GM18520 (cell line): ENCODE measurements at regions not wholly inside any gene's neighbourhood (a gene's known extent, or its start where the extent isn't known, plus 50 kb on each side); places are given as distances from the start of the nearest gene placed in this dataset.

Source experiments
- ATAC-seq: cut with Tn5 transposase; IDR thresholded peaks from one replicate; pipeline ENCODE4 v1.9.1; 2021; ENCODE audit not compliant: unreplicated experiment

DNA sequence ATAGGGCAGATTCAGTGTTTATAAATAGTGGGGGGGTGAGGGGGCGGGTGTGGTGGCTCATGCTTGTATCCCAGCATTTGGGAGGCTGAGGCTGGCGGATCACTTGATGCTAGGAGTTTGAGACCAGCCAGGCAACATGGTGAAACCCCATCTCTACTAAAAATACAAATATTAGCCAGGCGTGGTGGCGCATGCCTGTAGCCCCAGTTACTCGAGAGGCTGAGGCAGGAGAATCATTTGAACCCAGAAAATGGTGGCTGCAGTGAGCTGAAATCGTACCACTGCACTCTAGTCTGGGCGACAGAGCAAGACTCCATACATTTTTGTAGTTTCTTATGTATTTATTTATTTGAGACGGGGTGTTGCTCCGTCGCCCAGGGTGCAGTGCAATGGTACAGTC, 109.0 kb upstream of the ZNF217 start:
- no peak for ATAC-seq

DNA sequence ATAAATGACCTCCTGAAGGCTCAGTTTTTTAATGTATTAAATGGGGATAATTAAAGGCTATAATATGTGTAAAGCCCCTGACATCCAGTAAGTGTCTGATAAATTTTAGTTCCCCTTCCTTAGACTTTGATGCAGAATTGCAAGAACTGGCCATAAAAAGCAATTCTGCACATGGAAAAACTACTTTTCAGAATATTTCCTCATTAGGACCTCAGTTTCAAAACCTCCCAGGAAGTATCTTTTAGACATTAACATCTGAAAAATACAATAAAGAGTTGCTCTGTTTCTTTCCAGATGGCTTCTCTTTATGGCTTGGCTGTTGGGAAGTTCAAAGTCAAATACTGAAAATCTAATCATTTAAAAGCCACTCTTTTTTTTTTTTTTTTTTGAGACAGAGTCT, 106.3 kb upstream of the ZNF217 start:
- ATAC-seq: no peak

DNA sequence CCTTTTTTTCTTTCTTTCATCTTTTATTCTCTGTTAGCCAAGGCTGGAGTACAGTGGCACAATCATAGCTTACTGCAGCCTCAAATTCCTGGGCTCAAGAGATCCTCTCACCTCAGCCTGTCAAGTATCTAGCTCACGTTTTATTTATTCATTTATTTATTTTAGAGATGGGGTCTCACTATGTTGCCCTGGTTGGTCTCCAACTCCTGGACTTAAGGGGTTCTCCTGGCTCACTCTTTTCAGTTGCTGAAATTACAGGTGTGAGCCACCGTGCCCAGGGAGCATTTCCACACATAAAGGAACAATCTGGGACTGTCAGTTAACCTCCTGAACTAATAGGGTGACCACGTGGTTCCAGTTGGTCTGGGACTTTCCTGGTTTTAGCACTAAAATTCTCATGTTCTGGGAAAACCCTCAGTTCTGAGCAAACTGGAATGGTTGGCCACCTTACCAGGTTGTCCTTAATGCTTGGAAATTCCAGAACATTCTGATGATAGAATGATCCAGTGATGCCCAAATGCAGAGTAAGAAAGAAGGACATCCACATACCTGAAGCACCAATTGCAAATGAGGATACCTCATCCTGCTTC, 105.5 kb upstream of the ZNF217 start:
- ATAC-seq: no peak

DNA sequence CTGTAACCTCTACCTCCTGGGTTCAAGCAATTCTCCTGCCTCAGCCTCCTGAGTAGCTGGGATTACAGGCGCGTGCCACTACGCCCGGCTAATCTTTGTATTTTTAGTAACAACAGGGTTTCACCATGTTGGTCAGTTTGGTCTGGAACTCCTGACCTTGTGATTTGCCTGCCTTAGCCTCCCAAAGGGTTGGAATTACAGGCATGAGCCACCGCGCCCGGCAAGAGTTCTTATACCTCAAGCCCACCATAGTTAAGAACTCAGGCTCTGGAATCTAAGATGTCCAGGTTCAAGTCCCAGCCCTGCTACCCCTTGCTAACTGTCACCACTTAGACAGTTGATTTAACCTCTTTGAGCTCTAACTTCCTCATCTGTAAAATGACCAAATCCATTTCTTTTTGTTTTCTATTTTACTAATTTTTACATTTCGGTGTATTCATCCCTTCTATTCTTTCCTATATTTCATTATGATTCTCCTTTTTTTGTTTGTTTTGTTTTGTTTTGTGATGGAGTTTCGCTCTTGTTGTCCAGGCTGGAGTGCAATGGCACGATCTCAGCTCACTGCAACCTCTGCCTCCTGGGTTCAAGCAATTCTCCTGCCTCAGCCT, 104.8 kb upstream of the ZNF217 start:
- ATAC-seq: no peak

DNA sequence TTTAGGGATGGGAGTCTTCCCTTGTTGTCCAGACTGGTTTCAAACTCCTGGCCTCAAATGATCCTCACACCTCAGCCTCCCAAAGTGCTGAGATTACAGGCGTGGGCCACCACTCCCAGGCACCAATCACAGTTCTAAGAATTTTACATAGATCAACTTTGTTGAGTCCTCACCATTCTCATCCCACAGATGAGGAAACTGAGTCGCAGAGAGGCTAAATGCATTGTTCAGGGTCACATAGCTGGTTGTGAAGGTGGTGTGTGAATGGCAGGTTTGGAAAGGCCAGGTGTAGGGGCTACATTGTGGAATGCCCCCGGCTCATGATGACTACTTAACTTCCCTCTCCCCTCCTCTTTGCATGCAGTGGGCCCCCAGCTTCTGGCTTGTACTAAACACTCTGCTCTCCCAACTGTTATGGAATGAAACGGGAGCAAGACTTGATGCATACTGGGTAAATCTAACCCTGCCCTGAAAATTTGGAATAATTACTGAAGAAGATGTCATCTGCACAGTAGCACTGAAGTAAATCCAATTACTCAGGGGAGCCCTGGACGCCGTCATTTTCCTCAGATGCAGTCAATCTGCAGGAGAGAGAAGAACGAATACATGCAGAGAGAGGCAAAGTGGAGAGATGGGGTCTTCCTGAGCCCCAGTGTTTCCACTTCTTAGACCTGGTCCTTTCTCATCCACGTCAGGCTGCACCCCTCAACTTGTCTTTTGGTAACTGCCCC, 102.3 kb upstream of the ZNF217 start:
- no peak for ATAC-seq

DNA sequence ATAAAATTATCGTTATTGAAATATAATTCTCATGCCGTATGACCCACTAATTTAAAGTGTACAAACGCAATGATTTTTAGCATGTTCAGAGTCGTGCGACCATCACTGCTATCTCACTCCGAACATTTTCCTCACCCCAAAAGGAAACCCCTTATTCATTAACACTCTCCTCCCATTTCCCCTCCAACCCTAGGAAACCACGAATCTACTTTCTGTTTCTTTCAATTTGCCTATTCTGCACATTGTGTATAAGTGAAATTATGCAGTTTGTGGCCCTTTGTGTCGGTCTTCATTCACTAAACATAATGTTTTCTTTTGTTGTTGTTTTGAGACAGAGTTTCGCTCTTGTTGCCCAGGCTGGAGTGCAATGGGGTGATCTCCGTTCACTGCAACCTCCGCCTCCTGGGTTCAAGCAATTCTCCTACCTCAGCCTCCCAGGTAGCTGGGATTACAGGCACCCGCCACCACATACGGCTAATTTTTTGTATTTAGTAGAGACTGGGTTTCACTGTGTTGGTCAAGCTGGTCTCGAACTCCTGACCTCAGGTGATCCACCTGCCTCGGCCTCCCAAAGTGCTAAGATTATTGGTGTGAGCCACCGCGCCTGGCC, 99.7 kb upstream of the ZNF217 start:
- ATAC-seq: no peak

DNA sequence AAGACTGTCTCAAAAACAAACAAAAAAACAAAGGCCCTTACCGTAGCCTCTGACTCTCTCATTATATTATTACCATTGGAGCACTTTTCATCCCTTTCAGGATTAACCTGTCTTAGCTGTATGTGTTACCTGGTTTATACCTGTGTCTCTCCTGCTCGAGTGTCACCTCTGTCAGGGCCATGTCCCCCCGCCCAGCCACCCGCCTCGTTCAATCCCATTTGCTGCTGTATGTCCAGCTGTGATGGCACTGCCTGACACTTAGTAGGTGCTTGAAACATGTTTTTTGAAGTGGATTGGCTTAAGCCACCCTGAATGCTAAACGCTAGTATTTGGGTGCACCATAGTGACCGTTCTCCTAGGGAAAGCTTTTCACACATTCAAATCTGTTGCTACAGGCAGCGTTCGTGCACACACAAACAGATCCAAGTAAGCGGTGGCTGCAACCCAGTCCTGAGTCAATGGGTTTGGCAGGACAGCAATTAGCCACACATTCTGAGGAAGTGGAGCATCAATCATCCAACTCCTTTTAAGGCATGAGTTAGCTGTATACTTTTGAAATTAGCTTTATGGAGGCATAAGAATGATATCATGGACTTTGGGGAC, 98.9 kb upstream of the ZNF217 start:
- no peak for ATAC-seq

DNA sequence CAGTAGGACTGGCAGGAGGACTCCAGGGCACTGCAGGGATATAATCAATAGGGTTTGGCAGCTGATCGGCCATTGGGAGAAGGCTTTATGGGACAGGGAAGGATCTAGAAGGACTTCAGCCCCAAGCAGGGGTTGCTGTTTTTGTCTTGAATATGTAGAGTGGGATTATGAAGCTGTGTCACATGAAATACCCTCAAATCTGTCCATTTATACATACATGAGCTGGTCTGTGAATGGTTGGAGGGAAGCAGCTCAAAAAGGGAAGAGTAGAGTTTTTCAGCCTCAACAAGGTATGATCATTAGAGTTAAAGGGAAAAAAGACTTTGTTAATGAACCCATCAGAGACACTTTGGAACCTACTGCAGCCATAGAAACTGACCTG, 98.2 kb upstream of the ZNF217 start:
- ATAC-seq: no peak

DNA sequence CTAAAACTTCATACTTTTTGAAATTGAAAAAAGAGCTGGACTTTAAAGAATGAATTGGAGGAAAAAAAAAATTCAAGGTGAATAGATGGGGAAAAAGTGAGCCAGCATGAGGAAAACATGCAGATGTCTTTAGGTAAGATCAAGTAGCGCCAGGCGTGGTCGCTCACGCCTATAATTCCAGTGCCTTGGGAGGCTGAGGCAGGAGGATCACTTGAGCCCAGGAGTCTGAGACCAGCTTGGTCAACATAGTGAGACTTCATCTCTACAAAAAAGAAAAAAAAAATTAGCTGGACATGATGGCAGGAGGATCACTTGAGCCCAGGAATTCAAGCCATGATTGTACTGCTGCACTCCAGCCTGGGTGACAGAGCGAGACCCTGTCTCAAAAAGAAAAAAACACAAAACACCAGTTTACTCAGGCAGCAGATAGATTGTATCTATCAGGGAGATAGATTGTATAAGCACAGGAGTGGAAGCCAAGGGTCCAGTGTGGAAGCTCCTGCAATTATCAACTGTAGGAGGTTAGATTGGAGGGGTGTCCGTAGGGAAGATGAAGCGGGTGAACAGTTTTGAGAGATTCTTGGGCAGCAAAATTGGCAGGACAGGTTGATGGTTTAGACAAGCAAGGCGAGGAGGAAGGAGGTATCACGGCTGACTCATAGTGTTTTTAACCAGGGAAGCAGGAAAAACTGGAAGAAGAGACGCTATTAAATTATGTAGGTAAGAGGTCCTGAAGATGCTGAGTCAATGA, 97.6 kb upstream of the ZNF217 start:
- ATAC-seq: no peak

DNA sequence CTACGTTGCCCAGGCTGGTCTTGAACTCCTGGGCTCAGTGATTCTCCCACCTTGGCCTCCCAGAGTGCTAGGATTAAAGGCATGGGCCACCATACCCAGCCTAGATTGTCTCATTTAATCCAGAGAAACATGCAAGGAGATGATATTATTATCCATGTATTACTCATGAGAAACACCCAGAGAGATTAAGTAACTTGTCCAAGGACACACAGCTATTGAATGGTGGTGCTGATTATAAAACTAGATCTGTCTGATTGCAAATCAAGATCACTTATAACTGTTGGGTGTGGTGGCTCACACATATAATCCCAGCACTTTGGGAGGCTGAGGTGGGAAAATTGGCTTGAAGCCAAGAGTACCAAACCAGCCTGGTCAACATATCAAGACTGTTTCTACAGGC, 94.4 kb upstream of the ZNF217 start:
- no peak for ATAC-seq

DNA sequence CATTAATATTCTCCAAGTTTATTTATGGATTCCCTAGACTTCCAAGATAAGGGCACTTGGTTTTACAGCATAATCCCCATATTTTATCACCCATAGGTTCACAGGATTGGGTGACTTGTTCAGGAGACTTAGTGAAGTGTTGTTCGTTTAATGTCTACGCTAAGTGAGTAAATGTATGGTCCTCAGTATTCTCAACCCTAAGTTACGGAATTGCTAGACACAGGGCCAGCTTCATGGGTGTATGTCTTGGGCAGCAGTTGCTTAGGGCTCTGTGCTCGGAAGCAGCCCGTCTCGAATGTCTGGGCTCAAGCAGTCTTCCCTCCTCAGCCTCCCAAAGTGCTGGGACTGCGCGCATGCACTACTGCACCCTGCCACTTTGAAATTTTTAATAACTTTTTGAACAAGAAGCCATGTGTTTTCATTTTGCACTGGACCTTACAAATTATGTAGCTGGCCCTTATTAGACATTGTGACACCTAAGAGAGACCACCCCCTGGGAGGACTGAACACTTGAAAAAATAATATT, 91.5 kb upstream of the ZNF217 start:
- no peak for ATAC-seq

DNA sequence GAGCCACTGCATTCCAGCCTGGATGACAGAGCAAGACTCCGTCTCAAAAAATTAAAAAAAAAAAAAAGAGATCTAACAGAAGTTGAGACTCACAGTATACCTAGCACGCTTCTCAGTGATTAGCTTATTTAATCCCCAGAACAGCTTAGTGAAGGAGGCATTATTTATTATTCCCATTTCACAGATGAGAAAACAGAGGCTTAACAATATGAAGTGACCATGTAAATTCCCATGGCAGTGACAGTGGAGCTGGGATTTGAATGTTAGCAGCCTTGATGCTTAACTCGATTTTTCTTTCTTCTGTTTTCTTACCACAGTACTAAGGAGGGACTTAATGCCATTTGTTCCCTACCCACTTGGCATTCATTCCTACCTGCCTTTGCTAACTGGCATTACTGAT, 89.9 kb upstream of the ZNF217 start:
- ATAC-seq: no peak

DNA sequence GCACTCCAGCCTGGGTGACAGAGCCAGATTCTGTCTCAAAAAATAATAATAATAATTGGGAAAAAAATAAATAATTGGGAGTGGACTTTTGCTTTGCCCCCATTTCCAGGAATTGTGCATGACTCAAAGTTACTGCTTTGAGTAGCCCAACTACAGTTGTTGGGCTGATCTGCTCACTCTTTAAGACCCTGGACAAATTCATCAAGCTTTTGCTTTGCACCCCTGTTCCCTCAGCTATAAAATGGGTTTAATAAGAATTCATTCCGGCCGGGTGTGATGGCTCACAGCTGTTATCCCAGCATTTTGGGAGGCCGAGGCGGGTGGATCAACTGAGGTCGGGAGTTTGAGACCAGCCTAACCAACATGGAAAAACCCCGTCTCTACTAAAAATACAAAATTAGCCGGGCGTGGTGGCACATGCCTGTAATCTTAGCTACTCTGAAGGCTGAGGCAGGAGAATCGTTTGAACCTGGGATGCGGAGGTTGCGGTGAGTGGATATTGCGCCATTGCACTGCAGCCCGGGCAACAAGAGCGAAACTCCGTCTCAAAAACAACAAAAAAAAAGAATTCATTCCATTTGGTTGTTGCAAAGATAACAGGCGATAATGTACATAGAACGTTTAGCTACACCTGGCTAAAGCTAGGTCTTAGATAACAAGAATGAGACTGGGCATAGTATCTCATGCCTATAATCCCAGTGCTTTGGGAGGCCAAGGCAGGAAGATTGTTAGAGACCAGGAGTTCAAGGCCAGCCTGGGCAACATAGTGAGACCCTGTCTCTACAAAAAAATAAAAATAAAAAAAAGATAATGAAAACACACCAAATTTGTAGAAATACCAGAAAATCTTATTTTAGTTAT, 87.9 kb upstream of the ZNF217 start:
- ATAC-seq: no peak

DNA sequence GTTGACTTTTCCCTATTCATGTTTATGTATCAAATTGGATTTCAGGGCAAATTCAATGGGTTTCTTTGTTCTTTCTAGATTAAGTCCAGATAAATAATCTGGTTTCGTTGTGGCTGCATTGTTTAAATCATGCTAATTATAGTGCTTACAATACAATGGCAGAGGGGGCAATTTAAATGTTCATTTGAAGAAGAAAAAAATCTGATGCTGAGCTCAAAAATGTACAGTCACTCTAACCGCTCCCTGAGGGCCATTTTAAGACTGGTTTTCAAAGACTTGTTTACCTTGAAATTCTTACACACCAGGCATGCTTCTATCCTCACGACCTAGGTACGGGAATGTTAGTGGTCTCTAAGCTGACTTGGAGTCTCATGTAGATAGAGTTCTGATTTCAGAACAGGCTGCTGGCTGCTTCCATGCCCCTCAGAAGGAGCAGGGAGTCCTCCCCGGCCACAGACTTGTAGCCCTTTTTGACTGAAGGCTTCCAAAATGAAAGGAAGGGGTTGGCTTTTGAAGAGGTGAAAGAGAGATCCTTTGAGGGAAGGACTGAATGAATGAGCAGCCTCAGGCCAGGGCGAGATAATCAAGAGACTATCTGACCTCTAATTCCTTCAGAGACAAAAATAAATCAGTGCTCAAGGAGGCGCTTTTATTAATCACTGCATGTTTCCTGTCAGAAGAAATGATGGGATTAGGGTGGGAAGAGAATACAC, 86.1 kb upstream of the ZNF217 start:
- ATAC-seq: no peak

DNA sequence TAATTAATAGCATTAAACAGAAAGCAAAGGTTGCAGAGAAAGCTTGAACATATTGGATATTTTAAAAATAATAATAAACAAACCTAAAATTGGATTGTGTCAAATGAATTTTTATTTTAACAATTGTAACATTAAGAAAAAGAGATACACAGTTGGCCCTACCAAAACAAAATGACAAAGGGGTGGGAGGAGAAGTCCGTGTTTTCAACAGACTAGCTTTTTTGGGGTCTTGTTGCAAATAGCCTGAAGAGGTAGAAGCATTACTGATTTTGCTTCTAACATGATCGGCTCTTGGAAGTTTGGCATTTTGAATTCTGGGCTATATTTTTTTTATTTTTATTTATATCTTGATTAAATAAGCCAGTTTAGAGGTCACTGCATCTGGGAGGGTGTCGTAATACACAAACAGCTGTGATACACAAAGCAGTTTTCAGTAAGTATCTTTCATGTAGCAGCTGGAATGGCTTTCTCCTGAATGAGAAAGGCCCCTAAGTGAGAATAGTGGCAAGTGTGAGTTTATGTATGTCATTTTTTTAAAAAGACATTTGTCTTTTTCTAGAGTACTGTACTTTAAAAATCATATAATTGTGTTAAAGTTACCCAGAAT, 85.5 kb upstream of the ZNF217 start:
- ATAC-seq: no peak

DNA sequence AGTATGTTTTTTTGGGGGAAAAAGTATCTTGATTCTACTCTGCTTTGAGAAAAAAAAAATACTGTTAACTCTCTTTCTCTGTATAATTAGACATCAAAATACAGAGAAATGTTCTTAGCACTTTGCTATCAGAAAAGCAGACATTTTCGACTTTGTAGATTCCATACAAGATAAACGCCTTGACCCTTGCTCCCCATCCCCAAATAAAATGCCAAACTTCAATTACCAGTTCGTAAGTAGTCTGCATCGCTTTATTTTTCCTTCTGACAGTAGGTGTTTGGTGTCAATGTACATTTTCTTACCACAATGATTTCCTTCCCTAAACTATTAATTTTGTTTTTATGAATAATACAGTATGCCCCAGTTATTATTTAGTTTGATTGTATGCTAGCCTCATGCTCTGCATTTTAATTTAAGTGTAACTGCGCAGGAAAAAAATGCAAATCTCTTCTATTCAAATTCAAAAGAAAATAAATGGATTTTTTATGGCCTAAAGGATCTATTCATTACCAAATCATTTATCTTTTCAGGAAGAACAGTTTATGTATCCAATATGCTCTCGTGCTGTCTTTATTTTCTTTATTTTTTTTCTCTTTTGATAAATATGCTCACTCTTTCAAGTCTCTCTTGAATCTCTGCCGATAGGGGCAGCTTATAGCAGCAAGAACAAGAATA, 84.8 kb upstream of the ZNF217 start:
- ATAC-seq: no peak

DNA sequence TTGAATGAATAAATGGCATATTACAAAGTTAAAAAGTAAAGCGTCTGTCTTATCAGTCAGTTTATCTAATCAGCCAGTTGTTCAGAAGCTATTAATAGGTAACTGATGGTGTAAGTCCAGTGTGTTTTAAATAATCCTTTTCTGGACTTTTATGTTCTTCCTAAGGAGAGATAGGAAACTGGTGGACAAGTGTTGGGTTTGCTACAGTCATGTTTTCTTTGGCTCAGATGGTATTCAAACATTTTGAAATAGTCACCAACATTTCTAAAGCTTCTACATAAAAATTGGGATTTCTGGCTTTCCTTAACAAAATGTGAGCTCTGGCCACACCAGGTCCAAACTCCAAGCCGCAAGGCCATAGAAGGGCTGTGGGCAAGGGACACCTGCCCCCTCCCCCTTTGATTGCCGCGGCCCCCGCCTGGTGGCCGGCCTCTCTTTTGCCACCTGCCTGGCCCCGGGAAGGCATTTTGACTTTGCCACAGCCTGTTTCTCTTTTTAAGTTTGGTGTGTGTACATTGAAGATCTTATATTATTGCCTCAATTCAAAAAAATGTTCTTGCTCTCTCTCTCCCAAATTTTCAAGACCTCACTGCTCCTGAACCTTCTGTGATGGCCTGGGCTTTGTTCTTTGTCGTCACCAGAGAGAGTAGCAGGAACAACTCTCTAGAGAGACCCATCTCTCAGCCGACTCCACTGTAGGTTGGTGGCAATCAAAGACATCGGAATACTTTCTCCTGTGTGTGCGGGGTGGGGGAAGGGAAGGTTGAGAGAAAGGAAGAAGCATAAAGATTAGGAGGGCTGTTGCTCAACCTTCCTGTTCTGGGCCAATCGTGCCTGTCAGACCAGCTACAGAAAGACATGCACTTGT, 84.0 kb upstream of the ZNF217 start:
- ATAC-seq: no peak
